CMK (cell line): ENCODE measurements at regions not wholly inside any gene's neighbourhood (a gene's known extent, or its start where the extent isn't known, plus 50 kb on each side); places are given as distances from the start of the nearest gene placed in this dataset.

Experiments used
- DNase-seq: peaks from one replicate; pipeline ENCODE4 v3.0.0-alpha.2; 2010; ENCODE audit warnings: low read depth

DNA sequence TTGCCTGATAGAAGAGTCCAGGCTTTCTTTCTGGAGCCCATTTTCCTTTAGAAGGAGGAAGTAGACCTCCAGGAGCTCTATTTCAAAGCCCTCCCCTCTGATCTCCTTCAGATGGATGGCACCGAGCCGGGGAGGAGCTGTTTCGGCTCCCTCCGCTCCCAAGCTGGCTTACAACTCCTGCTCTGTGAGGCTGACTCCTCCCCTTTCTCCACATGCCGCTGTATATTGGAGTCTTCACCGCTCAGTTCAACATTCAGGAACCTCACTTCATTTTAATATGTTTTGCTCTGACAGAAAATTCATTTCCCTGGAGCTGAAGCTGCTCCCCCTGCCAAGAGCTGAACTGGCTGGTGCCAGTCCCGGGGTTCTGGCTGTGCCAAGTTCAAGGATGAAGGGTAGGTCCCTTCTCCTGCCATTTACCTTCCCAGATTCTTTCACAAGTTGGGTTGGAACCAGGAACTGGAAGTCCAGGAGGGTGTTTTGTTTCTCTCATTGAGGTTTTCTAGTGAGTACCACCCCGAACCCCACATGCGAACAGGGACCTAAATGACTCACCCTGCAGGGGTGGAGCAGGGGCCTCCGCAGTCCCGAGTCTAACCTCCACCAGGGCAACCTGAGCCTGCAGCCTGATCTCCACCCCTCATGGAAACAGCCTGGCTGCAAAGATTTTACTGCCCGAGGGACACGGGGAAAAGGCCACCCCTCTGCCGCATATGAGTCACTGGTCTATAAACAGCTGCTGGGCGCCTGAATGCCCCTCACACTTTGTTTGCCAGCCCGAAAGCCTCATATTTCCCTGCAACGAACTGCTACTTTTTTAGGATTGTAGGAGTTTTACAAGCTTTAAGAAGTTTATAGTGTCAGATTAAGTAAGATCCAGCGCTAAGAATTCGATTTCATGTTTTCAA is 68.6 kb upstream of the FOXA2 start:
- no peak for DNase-seq

DNA sequence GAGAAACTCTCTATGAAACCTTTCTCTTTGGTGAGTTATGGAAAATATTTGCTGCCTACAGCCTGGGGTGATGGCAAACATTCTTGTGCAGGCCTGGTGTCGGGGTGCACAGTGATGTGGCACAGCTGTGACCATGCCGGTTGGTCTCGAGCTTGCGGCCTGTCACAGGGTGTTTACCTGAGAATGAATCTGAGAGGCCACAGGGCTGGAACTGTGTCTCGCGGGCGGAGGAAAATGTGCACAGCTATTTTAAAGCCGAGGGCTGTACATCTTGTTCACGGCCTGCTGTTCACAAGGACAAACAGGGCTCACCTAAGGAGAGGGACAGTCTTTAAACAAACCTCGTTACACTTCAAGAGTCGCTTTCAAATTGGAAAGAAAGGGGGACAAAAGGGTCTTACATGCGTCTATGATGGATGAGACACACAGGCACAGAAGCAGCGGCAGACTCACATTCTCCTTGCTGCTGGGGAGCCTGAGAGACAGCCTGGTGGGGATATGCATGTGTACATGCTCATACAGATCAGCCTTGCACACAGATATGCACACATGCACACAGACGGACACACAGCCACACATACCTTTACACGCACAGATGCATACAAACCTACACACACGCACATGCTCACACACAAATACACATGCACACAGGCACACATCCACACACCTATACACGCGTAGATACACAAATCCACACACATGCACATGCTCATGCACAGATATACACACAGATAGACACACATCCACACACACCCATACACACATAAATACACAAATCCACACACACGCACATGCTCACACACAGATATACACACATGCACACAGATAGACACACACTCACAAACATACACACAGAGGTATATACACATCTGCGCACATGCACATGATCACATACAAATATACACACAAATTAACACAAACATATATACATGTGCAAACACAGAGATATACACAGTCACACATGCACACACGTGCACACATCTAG is 69.6 kb upstream of the FOXA2 start:
- no peak for DNase-seq

DNA sequence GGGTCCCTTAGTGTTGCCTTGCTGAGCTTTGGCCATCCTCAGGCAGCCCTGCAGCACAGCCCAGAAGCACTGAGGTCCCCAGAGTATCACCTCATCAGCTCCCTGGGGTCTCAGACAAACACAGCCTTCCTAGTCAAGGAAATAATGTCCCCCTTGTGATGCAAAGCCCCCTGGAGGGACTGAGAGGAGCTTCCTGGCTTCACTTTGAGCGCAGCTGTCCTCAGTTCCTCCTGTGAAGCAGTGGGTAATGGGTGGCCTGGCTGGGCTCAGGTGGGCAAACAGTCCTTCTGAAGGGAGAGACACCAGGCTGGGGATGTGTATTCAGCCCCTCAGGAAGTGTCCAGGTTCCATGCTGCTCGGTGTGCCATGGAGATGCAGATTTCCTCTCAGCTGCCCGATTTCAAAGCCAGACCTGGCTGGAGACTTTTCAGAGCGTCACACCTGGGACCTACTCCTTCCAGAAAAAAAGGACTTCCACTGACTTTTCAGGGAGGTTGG is 79.2 kb upstream of the FOXA2 start:
- no peak for DNase-seq

DNA sequence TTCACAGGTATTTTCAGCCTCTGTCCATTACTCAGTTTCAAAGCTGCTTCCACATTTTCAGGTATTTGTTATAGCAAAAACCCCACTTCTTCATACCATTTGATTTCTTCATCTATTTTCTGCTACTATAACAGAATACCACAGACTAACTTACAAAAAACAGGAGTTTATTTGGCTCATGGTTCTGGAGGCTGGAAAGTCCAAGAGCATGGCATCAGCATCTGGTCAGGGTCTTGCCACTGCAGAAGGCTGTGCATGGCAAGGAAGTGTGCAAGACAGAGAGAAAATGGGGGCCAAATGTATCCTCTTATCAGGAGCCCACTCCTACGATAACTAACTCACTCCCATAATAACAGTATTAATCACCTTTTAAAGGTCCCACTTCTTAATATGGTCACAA is 82.8 kb upstream of the FOXA2 start:
- no peak for DNase-seq

DNA sequence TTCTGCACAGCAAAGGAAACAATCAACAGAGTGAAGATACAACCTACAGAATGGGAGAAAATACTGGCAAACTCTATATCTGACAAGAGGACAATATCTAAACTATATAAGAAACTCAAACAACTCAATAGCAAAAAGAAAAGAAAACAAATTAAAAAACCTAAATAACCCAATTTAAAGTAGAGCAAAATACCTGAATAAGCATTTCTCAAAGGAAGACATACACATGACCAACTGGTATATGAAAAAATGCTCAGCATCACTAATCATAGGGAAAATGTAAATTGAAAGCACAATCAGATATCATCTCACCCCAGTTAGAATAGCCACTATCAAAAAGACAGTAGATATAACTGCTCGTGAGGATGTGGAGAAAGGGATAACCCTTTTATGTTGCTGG is 87.8 kb upstream of the FOXA2 start:
- DNase-seq = no peak

DNA sequence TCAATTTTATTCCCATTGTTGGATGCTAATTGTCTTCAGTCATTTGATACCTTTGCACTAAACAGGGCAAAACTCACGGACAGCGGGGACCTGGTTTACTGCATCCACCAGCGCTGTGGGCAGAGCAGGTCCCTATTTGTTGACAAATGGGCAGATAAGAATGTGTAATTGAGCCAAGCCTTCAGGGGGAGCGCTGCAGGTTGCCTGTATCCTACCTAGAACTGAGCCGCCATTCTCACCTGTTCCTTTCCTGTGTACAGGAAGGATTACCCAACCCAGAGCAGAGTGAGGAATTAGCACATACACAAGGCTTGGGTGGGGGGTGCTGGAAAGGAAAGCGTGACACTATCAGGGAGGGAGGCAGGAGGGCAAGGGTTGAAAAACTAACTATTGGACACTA is 89.1 kb upstream of the FOXA2 start:
- DNase-seq = no peak

DNA sequence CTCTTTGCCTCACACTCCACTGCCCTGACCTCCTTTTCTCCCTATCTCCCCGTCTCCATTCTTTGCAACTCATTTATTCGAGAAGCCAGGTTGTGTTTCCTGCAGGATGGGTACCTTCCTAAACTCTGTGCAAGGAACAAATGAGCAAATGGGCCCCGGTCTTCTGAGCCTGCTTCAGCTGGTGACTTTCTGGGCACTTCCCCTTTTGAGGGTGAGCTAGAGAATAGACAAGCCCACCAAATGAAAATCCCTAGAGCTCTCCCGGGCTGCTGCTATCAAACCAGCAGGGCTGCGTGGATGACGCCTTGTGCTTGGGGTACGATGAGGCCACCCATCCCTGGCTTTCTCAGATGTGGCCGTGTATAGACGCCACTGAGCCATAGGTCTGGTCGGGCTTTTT is 91.0 kb upstream of the FOXA2 start:
- DNase-seq = no peak

DNA sequence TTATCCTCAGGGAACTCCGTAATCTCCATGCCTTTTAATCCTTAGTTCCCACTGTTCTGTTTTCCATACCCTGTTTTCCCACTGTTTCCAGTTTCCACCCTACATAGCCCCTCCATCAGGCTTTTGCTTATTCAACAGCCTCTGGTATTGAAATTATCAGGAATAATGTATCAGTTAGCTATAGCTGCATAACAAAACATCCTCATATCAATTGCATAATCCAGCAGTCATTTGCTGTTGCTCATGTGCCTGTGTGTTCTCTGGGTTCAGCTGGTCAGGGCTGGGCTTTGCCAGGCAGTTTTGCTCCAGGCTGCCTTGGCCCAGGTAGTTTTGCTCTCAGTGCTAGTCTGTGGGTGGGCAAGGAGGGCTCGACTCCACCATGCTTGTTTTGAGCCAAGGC is 94.3 kb upstream of the FOXA2 start:
- DNase-seq = no peak

DNA sequence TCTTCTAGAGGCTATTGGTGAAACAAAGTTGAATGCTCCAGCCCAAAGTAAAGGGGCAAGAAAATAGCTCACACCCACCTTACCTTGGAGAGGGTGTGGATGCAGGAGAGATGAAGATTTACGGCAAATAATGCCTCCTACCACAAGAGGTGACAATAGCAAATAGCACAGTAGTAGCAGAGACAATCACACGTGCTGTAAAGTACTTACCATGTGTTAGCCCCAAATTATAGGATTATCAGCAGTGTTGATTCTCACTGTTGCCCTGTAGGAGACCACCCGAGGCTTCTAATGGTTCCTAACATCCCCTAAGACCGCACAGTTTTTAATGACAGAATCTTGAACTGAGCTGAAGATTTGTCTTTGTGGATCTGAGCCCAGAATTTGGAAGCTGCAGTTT is 94.8 kb upstream of the FOXA2 start:
- no peak for DNase-seq

DNA sequence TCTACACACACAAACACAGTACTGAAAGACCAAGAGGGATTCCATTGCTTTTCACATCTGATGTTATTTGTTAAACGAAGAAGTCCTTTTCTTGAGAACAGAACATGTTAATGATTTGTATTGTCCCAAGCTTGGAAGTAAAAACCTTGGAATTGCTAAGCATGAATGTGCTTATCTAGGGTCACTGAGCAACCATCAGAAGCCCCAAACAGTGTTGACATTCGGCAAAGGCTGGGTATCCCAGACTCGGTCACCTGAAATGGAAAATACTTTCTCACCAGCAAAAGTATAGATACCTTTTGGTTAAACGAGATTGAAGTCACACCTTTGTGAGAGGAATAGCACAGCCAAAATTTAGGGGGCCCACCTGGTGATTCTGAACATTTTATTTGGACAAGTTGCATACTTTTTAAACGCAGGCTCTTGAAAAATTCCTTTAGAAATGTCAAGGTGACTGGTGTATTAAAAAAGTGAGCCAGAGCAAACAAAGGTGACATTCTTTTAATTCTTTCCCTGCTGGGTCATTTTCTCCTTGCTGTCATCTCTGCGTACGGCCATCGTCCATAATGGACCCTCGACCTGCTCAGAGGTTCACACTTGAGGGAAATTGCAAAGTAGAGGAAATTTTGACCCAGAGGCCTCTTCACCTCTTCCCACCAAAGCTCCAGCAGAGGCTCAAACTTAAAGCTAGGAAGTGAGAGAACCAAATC is 95.8 kb upstream of the FOXA2 start:
- no peak for DNase-seq

DNA sequence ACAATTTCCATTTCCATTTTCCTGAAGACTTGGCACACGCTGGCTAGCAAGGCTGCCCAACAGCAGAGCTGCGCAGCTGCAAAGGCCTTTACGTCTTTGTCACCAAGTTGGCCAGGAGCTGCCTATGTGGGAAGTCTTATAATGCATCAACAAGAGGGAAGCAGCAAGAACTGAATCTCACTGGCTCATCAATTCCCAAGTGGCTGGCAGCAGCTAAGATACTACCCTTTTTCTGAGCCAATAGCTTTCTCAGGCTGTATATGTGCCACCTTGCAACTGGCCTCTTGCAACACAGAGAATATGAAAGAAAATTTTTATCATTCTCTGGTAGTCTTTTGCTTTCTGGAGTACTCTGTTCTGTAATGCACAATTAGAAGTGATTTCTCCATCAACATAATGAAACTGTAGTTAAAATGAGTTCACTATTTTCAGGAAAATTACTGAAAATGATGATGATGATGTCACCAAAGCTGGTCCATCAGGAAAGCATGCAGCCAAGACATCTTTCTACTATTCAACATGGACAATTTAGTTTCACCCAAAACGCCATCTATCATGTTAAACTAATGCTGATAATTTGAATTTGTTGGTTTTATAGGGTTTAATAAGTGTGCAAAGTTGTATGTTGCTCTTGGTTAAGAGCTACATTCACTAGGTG is 97.3 kb upstream of the FOXA2 start:
- no peak for DNase-seq

DNA sequence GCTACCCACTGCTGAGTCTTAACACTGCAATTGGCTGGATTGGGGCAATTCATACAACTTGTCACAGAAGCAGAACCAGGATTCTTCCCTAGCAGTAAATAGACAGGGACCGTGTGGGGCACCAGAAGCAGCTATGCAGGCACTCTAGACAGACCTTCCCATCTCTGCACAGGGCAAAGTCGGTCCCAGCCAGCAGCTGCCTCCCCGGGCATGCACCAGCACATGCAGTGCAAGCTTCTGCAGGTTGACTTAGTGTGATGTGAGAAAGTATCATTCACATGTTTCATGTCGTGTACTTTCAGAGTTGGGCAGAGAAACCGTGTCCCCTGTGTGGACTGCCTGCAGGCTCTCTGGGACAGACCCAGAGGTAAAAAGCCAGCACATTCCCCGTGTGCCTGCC is 98.0 kb upstream of the FOXA2 start:
- no peak for DNase-seq

DNA sequence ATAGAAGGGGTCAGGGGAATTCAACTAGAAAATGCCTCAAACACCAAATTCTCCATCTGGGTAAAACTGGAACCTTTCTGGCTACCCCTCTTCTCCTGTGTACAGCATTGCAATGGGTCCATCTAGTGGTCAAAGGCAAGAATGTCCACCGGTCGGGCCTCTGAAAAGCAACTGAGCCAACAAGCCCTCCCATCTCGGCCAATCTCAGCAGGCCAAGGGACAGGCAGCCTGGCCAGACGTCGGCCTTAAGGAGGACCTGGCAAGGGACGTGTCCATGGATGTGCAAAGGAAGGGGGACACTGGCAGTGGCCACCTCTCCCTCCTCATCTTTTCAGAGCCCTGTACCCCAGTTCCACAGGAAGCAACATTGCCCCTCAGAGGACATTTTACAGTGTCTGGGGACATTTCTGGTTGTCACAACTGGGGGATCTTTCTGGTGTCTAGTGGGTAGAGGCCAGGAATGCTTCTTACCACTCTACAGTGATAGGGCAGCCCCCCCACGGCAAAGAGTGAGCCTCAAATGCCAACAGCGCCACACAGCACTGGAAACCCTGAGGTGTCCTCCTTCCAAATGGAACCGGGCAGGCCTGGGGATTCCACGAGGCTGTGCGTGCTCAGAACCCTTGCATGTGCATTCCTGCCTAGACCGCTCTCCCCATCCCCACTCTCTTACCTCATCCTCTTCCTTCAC is 99.8 kb upstream of the FOXA2 start:
- peak; percentile 38 for DNase-seq

DNA sequence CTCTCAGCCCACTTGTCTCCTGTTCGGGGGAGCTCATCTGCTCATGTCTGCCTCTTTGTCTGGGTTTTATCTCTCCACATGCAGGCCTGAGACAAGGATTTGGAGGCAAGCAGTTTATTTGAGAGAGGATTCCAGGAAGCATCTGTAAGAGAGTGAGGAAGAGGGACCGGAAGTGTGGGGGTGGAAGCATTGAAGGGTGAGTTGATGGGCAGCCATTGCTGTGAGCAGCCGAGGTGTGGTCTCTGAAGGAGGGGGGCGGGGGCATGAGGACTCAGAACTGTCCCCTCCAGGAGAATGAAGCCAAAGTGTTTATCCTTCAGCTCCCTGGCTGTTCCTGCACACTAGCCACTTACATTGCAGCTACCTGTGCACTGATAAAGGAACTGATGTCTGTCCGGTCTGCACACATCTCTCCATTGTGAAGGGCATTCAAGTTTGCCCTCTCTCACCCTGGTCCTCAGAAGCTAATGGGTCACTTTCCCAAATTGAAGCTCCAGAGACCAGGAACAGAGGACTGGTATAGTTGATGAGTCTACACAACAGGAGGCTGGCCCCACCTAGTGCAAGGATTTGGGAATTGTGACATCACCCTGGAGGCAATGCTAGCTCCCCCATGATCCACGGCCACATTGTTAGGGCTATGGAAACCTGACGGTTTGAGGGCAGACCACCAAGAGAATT is 100.5 kb upstream of the FOXA2 start:
- DNase-seq = peak; percentile 73

DNA sequence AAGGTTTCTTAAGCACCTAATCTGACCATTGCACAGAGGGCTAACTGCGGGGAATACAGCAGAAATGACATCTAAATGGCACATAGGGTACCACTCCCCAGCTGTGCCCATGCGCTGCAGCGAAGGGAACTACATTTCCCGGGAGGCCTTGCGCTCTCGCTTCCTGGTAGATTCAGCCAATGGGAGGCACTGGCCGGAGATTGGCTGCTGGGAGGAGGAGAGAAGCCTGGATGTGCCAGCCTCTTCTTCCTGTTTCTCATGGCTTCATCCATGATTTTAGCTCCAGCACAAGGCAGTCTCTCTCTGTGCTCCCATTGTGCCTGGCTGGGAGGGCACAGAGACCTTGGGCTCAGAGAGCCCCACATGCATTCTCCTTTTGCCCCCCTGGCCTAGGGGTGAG is 101.7 kb upstream of the FOXA2 start:
- no peak for DNase-seq

DNA sequence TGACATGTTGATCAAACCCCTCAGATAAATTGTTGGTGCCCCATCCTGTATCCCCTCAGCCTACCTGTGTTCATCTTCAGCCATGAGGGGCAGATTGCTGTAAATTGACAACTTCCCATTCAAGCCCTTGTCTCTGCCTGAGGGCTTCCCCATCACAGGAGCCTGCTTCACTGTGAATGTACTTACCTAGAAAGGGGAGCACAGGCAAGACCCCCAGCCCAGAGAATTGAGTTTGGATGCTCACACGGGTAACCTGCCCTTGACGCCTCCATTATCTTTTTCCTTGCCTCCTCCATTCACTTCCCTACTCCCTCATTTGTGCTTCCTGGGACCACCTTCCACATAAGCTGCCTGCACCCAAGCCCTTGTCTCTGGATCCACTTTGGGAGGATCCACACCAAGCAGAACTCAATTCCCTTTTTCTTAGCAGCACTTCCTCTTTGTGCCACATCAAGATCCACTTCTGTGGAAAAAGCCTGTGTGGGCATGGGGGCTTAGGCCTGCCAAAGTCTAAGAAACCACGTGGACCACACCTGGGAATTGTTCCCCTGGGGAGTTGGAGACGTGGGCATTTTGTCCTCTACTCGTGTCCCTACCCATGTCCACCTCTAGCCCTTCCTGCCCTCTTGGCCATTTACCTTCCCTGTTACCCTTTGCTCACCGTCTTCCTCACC is 103.4 kb upstream of the FOXA2 start:
- no peak for DNase-seq

DNA sequence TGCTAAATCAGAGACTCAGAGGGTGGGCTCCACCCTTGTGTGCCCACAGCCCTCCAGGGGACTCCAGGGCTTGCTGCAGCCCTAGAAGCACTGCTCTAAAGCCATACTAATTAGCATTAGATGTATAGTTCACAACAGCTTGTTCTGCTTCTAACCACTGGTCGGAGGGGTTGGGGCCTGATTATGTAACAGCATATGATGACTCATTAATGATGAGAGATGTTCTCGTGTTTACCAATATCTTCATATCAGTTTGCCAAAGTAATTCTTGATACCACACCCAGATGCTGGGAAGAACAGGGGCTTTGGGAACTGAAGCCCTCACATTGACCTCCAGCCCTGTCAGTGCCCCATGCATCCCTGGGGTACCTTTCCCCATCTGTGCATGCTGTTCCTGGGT is 104.1 kb upstream of the FOXA2 start:
- DNase-seq = no peak

DNA sequence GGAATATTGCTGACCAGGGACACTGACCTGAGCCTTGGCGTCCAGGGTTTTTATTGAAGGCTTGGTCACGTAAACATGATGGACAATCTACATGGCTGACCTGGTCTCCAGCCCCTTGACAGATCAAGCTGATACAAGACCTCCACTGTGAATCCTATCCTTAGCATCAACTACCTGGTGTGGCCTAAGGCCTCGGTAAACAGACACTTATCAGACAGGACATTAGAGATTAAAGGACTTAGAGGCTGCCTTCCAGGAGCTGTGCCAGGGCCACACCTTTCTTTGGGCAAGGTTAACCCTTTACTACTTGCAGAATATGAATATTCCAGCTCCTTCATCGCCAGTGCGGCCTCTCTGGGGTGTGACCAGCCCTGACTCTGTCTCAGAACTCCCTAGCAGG is 104.9 kb upstream of the FOXA2 start:
- no peak for DNase-seq

DNA sequence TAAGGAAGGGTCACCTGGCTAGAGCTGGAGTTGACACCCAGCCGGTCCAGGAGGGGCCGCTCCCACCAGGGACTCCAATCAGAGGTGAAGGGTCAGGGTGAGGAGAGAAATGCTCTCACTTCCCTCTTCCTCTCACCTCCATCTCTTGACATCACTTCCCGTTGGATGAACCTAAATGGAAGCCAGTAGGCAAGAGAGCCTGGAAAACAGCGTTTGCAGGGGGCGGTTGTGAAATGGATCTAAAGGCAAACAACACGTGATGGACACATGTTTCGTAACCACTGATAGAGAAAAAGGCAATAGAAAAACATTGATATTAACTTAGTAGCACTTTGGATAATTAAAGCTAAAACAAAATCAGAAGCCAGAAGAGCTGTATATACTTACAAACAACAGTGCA is 105.6 kb upstream of the FOXA2 start:
- no peak for DNase-seq

DNA sequence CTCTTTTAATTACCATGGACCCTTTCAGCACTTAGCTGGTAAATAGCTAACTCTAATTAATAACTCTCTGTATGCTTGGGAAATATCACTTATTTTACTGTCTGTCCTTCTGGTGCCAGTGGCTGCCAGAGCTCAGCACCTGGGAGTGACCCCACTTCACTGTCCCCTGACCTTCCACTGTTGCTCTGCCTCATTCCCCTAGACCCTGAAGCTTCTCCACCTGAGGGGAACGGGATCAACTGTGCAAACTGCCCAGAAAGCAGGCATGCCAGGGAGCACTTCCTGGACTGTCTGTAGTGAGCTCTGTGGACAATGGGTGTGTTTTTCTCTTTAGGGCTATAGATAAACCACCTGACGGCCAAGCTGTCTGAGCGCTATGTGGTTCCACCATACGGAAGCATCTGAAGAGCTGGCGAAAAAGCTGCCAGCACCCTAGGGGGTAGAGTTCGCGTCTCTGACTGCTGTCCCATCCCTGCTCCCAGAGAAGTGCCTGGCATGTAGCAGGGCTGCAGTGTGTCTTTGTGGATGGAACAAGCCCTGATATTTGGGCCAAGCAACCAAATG is 106.3 kb upstream of the FOXA2 start:
- no peak for DNase-seq
